K562 (cell line): ENCODE measurements at regions not wholly inside any gene's neighbourhood (a gene's known extent, or its start where the extent isn't known, plus 50 kb on each side); places are given as distances from the start of the nearest gene placed in this dataset.

Source experiments
- ATAC-seq: fragments of 200-7000 bp; cut with Tn5 transposase; 3 replicates; pipeline ENCODE4 v1.9.1; 2020; ENCODE audit warnings: moderate library complexity
- BruUV-seq: library from RNA; stranded (reverse); fragments of 400-500 nt; replicated peaks from 2 replicates; lab custom pipeline; 2021; lab: Mats Ljungman, UMichigan
- CTCF ChIA-PET: fragments of 300-600 bp; formaldehyde crosslinking; extraction: SDS; loops from one replicate; lab custom pipeline; 2021; ENCODE audit warnings: low intra/inter-chr PET ratio; lab: Yijun Ruan, JAX
- POLR2A ChIA-PET: fragments of 300-600, 350-650 bp; sonication (Branson Sonifier 250); formaldehyde crosslinking; extraction: SDS; loops from one replicate; lab custom pipeline; 2021; ENCODE audit warnings: antibody characterized with exemption, inconsistent platforms; lab: Yijun Ruan, JAX
- DNase-seq, 4 experiments: peaks; one replicate each; pipeline versions ENCODE4 v3.0.0 to v3.0.0-alpha.2; 2011 to 2018; ENCODE audit warnings: low spot score in 3 of 4, mixed read lengths in 3 of 4; ENCODE audit errors: extremely low read depth in 1 of 4
- FAIRE-seq: peaks from 2 replicates; lab custom pipeline; 2011; peaks lifted over from hg19 to GRCh38; lab: Jason Lieb, UNC
- H2AFZ ChIP-seq: 2 replicates; pipeline ENCODE4 v1.6.0; 2011; ENCODE audit warnings: low read depth, low read length, control low read depth, inconsistent platforms
- H3K27ac ChIP-seq: fragments of 200-600 bp; 3 replicates; pipeline ENCODE4 v1.8.0; 2011; ENCODE audit warnings: low read depth, mild to moderate bottlenecking, control low read depth, inconsistent platforms, low read length, moderate library complexity, mixed read lengths; ENCODE audit errors: extremely low read depth
- H3K27me3 ChIP-seq, 2 experiments: fragments of 300-600 bp in 1 of 2; 2 replicates in 1 of 2; 3 replicates in 1 of 2; pipeline versions ENCODE4 v1.6.0 to v1.8.0; 2011; ENCODE audit warnings: inconsistent platforms in 2 of 2, low read length in 2 of 2, mild to moderate bottlenecking in 1 of 2, mixed read lengths in 1 of 2, moderate library complexity in 1 of 2; ENCODE audit not compliant: control insufficient read depth in 2 of 2, insufficient read depth in 2 of 2
- H3K36me3 ChIP-seq: fragments of 300-600 bp; 3 replicates; pipeline ENCODE4 v1.8.0; 2011; ENCODE audit warnings: mild to moderate bottlenecking, low read length, inconsistent platforms; ENCODE audit not compliant: control insufficient read depth, insufficient read depth
- H3K4me1 ChIP-seq, 2 experiments: fragments of 200-600 bp in 1 of 2; replicated peaks in 1 of 2; 2 replicates in 1 of 2; 3 replicates in 1 of 2; pipeline versions ENCODE4 v1.5.1 to v1.8.0; 2011; ENCODE audit warnings: inconsistent platforms in 2 of 2, low read length in 2 of 2, mild to moderate bottlenecking in 1 of 2, mixed read lengths in 1 of 2, moderate library complexity in 1 of 2; ENCODE audit not compliant: control insufficient read depth in 2 of 2, insufficient read depth in 2 of 2
- H3K4me2 ChIP-seq: 2 replicates; pipeline ENCODE4 v1.6.1; 2011; ENCODE audit warnings: low read length, control low read depth, inconsistent platforms, mixed read lengths; ENCODE audit not compliant: insufficient read depth
- H3K4me3 ChIP-seq: fragments of 200-600 bp; sonication (generic), shearing (Covaris generic); 2 replicates; pipeline ENCODE4 v1.5.1; 2016; ENCODE audit warnings: control low read depth, inconsistent platforms
- H3K79me2 ChIP-seq: fragments of 200-600 bp; 3 replicates; pipeline ENCODE4 v1.8.0; 2011; ENCODE audit warnings: low read length, inconsistent platforms; ENCODE audit not compliant: control insufficient read depth, insufficient read depth
- H3K9ac ChIP-seq, 2 experiments: 2 replicates each; pipeline versions ENCODE4 v1.6.0 to v1.6.1; 2011; ENCODE audit warnings: low read depth in 2 of 2, low read length in 2 of 2, control low read depth in 1 of 2, inconsistent platforms in 1 of 2, mild to moderate bottlenecking in 1 of 2, mixed read lengths in 1 of 2; ENCODE audit not compliant: insufficient read depth in 1 of 2
- H3K9me1 ChIP-seq: one replicate; pipeline ENCODE4 v1.6.0; 2011; ENCODE audit warnings: inconsistent platforms, mild to moderate bottlenecking, low read length, moderate library complexity; ENCODE audit not compliant: control insufficient read depth, insufficient read depth
- H3K9me3 ChIP-seq: replicated peaks from 2 replicates; pipeline ENCODE4 v1.5.1; 2011; ENCODE audit warnings: low read depth, low read length, inconsistent platforms; ENCODE audit not compliant: control insufficient read depth, insufficient read depth
- H4K20me1 ChIP-seq: replicated peaks from 2 replicates; pipeline ENCODE4 v1.6.1; 2011; ENCODE audit warnings: low read length, inconsistent platforms, mixed read lengths; ENCODE audit not compliant: control insufficient read depth, insufficient read depth
- CBX5 ChIP-seq: IDR thresholded peaks from 2 replicates; pipeline ENCODE4 v1.6.1; 2014; ENCODE audit warnings: low read depth, borderline replicate concordance
- CCNT2 ChIP-seq: IDR thresholded peaks from 2 replicates; pipeline ENCODE4 v1.6.1; 2011; ENCODE audit warnings: borderline replicate concordance, low read depth, mild to moderate bottlenecking, moderate library complexity, mixed read lengths, low read length; ENCODE audit not compliant: insufficient read length; ENCODE audit errors: extremely low read depth
- CSDE1 ChIP-seq, 2 experiments: fragments of 450-650 bp; IDR thresholded peaks; 2 replicates each; pipeline ENCODE4 v1.6.1; 2016; ENCODE audit warnings: mild to moderate bottlenecking in 1 of 2
- GATAD2A ChIP-seq: fragments of 450-650 bp; IDR thresholded peaks from 2 replicates; pipeline ENCODE4 v1.6.1; 2017
- KHSRP ChIP-seq: fragments of 450-650 bp; IDR thresholded peaks from 2 replicates; pipeline ENCODE4 v1.6.1; 2017
- MIER1 ChIP-seq: fragments of 450-650 bp; IDR thresholded peaks from 2 replicates; pipeline ENCODE4 v1.6.1; 2016; ENCODE audit warnings: antibody characterized with exemption, mild to moderate bottlenecking, low read depth
- NRF1 ChIP-seq, 2 experiments: fragments of 450-650 bp; IDR thresholded peaks in 1 of 2; conservative IDR thresholded peaks in 1 of 2; 2 replicates each; pipeline ENCODE4 v1.6.1; 2014; ENCODE audit warnings: mild to moderate bottlenecking in 2 of 2
- OTX1 ChIP-seq: fragments of 450-650 bp; formaldehyde crosslinking; IDR thresholded peaks from 2 replicates; pipeline ENCODE4 v1.4.0; 2022; ENCODE audit warnings: mild to moderate bottlenecking
- SLC30A9 ChIP-seq: fragments of 250-450 bp; sonication (Bioruptor Pico); IDR thresholded peaks from 2 replicates; pipeline ENCODE4 v1.8.0; 2022; ENCODE audit warnings: mild to moderate bottlenecking, moderate library complexity
- TCF3 ChIP-seq: sonication (generic); formaldehyde crosslinking; IDR thresholded peaks from 2 replicates; pipeline ENCODE4 v1.4.0; 2020; ENCODE audit warnings: mild to moderate bottlenecking, missing genetic modification reagents
- TEAD2 ChIP-seq: fragments of 450-650 bp; IDR thresholded peaks from 2 replicates; pipeline ENCODE4 v1.6.1; 2016; ENCODE audit warnings: missing genetic modification characterization, control low read depth, missing compliant biosample characterization
- TOE1 ChIP-seq, 2 experiments: fragments of 450-650 bp in 1 of 2; sonication (generic) in 1 of 2; formaldehyde crosslinking in 1 of 2; IDR thresholded peaks; 2 replicates each; pipeline versions ENCODE4 v1.7.1 to v1.8.0; 2016 to 2022; ENCODE audit warnings: borderline replicate concordance in 2 of 2, mild to moderate bottlenecking in 2 of 2, antibody characterized with exemption in 1 of 2, inconsistent platforms in 1 of 2, low read depth in 1 of 2, missing genetic modification reagents in 1 of 2, moderate library complexity in 1 of 2
- XRCC3 ChIP-seq: fragments of 450-650 bp; IDR thresholded peaks from 2 replicates; pipeline ENCODE4 v1.6.1; 2017; ENCODE audit warnings: mild to moderate bottlenecking, moderate library complexity
- ZBTB1 ChIP-seq: sonication (generic); formaldehyde crosslinking; IDR thresholded peaks from 2 replicates; pipeline ENCODE4 v1.8.1; 2023; ENCODE audit warnings: missing genetic modification reagents, low read depth, mild to moderate bottlenecking, borderline replicate concordance
- ZNF121 ChIP-seq: sonication (generic); formaldehyde crosslinking; conservative IDR thresholded peaks from 2 replicates; pipeline ENCODE4 v1.8.0; 2022; ENCODE audit warnings: missing genetic modification reagents
- ZNF311 ChIP-seq: fragments of 250-450 bp; sonication (Bioruptor Pico); IDR thresholded peaks from 2 replicates; pipeline ENCODE4 v1.4.0; 2020; ENCODE audit warnings: mild to moderate bottlenecking, moderate library complexity
- ZNF583 ChIP-seq: fragments of 250-450 bp; sonication (Bioruptor Pico); IDR thresholded peaks from 2 replicates; pipeline ENCODE4 v1.4.0; 2020
- ZNF717 ChIP-seq: fragments of 250-450 bp; sonication (Bioruptor Pico); IDR thresholded peaks from 2 replicates; pipeline ENCODE4 v1.5.0; 2021
- ZNF764 ChIP-seq: fragments of 250-450 bp; sonication (Bioruptor Pico); IDR thresholded peaks from 2 replicates; pipeline ENCODE4 v1.4.0; 2020; ENCODE audit warnings: low read depth, mild to moderate bottlenecking, moderate library complexity
- ZNF778 ChIP-seq: fragments of 450-650 bp; formaldehyde crosslinking; IDR thresholded peaks from 2 replicates; pipeline ENCODE4 v1.4.0; 2020; ENCODE audit warnings: mild to moderate bottlenecking, moderate library complexity
- in situ Hi-C: fragments of 300-500 bp; cut with MboI; formaldehyde crosslinking; loops from 4 replicates; pipeline ENCODE4 v1.15.0; 2018; ENCODE audit warnings: inconsistent platforms, mixed read lengths
- intact Hi-C: fragments of 100-400 bp; cut with micrococcal nuclease; formaldehyde crosslinking; loops from 2 replicates; pipeline ENCODE4 v1.14.2; 2022

GRCh38 chr12:73529954-73530353 lies 1007.7 kb upstream of the ATXN7L3B start:
- TF ChIP-seq SLC30A9 (CRISPR knock-in tag) = no peak
- TF ChIP-seq TCF3 = no peak
- TF ChIP-seq CBX5 = no peak
- no peak for TF ChIP-seq ZNF764 (CRISPR knock-in tag)
- TF ChIP-seq TEAD2 (tag) = no peak
- no peak for TF ChIP-seq KHSRP
- no peak for TF ChIP-seq XRCC3
- TF ChIP-seq ZNF311 (CRISPR knock-in tag) = no peak
- no peak for TF ChIP-seq ZNF778
- TF ChIP-seq ZNF583 (CRISPR knock-in tag) = no peak
- no peak for TF ChIP-seq CCNT2
- no peak for TF ChIP-seq ZNF121
- TF ChIP-seq GATAD2A = no peak
- no peak for TF ChIP-seq ZNF717 (CRISPR knock-in tag)
- TF ChIP-seq ZBTB1 (CRISPR knock-in tag) = no peak
- TF ChIP-seq TOE1 (IDR thresholded peaks at IDR 0.05; ENCODE audit: borderline replicate concordance) = no peak
- no peak for TF ChIP-seq TOE1 (CRISPR knock-in tag; IDR thresholded peaks at IDR 0.05; ENCODE audit: borderline replicate concordance, low read depth)
- no peak for TF ChIP-seq MIER1
- no peak for TF ChIP-seq CSDE1 (IDR thresholded peaks at IDR 0.05)
- TF ChIP-seq NRF1 (conservative IDR thresholded peaks at IDR 0.05 in 1 of 2, IDR thresholded peaks at IDR 0.05 in 1 of 2) = no peak
- no peak for TF ChIP-seq OTX1
- TF ChIP-seq, all 486 proteins: peak for 0
- POLR2A ChIA-PET = no interaction called here
- intact Hi-C loops = no loop called here

More at GRCh38 chr12:73529954-73530353, 1007.7 kb upstream of the ATXN7L3B start:
- Histone ChIP-seq H3K9me1 (no peaks in the 10 kb centered on the region), H3K4me2 (no peak overlapping the region), H3K4me3 (no peak overlapping the region), H3K79me2 (no peaks in the 10 kb centered on the region), H2AFZ (no peak overlapping the region), H3K27me3 (no peaks in the 10 kb centered on the region), H3K27ac (no peak overlapping the region), H3K9me3 (no peaks in the 10 kb centered on the region), H3K36me3 (no peaks in the 10 kb centered on the region), H3K9ac (no peak overlapping the region), H3K4me1 (no peaks in the 10 kb centered on the region), H4K20me1 (no peaks in the 10 kb centered on the region)
- no peak for FAIRE-seq
- no peak for DNase-seq
- in situ Hi-C loops = no loop called here
- ATAC-seq = no peak
- CTCF ChIA-PET = no interaction called here
- no TSS peak for BruUV-seq
